Medulla oblongata (tissue), 1 donor: ENCODE measurements at regions not wholly inside any gene's neighbourhood (a gene's known extent, or its start where the extent isn't known, plus 50 kb on each side); places are given as distances from the start of the nearest gene placed in this dataset.

Source experiments
- DNase-seq: peaks from one replicate; pipeline ENCODE4 v3.0.0-alpha.2; 2015; ENCODE audit errors: extremely low spot score

DNA sequence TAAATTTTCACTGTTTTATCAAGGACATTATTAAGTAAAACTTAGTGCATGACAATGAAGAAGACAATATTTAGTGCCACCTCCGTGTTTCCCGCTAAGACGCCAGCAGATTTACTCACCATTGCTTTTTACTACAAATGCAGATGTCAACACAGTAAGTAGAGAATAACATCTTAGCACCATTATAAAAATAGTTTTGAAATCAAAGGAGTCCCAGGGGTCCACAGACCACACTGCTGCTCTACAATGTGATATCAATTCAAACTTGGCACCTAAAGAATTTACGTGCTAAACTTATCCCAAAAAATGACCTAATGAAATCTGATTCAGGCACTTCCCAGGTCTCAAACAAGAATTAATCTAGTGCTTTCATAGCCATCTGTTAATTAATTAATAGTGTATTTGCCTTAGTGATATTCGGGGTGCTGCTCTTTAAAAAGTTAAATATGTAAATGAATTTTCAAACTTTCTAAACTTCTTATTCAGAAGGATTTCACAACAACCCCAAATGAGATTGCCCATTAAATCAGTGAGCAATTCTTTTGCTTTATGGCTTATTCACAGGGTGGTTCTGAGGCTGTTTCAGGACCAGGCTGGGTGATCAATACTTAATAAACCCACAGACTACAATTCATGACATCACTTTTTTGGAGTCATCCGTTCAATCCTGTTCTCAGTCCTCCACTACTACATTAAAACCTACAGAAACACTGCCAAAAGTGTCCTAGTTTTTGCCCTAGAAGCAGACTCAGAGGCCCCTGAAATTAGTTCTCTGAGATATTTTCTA, 161.3 kb upstream of the LMNTD1 start:
- DNase-seq = no peak

DNA sequence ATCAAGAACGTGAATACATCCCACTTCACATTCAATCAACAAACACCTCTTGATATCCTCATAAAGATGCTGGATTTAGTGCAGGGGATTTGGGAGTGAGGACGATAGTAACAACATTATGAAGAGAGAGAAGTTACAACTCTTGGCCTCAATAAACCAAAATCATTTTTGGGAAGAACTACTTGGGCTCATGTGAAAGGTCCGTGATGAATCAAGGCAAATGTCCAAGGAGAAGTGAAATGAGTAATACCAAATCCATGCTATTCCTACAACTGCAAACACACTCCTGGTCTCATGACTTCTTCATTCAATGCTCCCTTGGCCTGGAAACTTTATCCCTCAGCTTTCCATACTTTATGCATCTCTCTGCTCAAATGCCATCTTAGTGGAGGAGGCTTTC, 162.0 kb upstream of the LMNTD1 start:
- DNase-seq = no peak

DNA sequence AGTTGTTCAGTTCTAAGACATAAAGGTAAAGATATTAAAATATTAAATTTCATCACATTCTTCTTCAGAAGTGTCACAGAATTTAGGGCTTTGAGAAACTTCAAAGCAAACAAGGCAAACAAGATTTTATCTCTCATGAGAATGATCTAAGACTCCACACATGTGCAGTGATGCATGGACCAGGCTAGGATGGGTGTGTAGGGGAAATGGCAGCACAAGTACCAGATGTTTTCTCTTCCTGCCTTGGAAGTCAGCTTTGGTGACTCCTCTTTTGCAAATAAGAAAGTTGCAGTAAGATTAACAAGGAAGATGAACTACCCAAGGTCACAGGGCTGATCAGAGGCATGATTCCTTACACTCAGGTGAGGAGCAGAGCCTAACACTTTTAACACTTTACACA, 163.8 kb upstream of the LMNTD1 start:
- DNase-seq = no peak

GRCh38 chr12:25717552-25717951, 164.5 kb upstream of the LMNTD1 start:
- no peak for DNase-seq

GRCh38 chr12:25718081-25718731, 165.1 kb upstream of the LMNTD1 start:
- DNase-seq = no peak

GRCh38 chr12:25719505-25719904, 166.4 kb upstream of the LMNTD1 start:
- DNase-seq = no peak

- DNase-seq = peak; percentile 38
Observed at GRCh38 chr12:25723336-25723735, 170.3 kb upstream of the LMNTD1 start.

- peak; percentile 36 for DNase-seq
Observed at GRCh38 chr12:25723921-25724491, 170.9 kb upstream of the LMNTD1 start.

GRCh38 chr12:25725470-25725869, 172.4 kb upstream of the LMNTD1 start:
- DNase-seq = no peak

DNA sequence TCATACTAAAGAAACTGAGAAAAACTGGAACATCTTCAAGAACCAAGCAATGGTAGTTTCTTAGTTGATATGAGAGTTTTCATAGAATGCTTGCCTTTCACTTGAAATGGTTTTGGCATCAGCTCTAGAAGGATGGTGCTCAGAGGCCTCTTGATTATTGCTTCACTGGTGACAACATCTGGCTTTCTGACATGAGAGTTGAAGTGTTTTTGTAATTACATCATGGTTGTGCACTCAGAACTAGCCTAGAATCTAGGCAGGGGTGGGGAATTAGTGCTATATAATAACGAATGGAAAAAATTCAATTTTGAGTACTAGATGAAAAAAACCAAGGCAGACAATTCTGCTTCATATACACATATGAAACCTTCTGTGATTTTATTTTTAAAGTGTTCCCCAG, 172.8 kb upstream of the LMNTD1 start:
- no peak for DNase-seq

GRCh38 chr12:25728056-25728595, 175.0 kb upstream of the LMNTD1 start:
- DNase-seq = no peak

DNA sequence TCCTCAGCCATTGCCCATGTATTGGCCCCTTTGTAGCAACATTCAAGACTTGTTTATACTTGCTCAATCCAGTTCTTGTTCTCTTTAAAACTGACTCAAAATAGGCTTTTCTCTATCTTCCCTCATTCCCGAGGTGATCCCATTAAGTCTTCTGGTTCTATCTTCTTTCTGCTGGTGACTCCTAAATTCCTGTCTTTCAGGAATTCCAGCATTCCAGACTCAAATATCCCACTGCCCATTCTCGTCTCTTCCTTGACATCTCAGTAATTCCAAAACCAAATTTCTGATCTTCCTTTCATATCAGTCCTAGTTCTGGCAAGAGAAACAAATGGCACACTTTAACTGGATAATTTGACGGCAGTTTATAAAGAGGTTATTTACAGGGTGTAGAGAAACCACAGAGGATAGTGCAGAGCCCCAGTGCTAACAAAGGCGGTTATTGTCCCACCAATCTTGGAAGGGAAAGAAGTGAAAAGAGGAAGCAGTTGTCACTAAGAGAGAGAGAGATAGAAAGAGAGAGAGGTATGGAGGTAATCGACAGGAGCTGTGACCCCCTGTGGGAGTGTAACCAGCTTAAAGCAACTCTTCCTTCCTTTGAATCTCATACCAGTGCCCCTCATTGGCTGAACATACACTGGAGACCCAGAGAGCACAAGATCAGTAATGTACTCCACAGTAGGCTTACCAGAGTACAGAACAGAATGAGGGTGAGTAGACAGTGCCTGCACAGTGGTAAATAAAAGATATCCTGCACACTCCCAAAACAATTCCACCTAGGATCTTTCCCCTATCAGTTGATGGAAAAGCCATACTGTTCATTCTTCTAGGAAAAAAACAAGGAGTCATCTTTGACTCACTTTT, 177.6 kb upstream of the LMNTD1 start:
- peak; percentile 37 for DNase-seq

GRCh38 chr12:25733541-25733940, 180.5 kb upstream of the LMNTD1 start:
- DNase-seq = no peak

- no peak for DNase-seq
Observed at GRCh38 chr12:25734529-25735180, 181.6 kb upstream of the LMNTD1 start.

DNA sequence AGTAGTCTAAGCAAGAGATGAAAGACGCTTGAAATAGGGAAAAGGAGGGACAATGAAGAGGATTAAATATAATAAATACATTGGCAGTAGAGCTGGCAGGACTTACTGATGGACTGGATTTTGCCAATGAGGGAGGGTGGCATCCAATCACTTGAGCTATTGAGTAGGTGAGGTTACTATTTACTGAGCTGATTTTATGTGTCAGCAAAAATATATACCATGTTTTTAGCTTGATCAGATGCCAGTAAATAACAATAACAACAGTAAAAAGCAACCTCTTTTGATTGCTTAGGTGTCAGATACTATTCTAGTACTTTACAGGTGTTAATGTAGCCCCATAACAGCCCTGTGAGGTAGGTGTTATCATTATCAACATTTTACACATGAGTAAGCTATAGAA, 187.5 kb upstream of the LMNTD1 start:
- DNase-seq = no peak

- DNase-seq = no peak
Observed at GRCh38 chr12:25741917-25742316, 188.8 kb upstream of the LMNTD1 start.

DNA sequence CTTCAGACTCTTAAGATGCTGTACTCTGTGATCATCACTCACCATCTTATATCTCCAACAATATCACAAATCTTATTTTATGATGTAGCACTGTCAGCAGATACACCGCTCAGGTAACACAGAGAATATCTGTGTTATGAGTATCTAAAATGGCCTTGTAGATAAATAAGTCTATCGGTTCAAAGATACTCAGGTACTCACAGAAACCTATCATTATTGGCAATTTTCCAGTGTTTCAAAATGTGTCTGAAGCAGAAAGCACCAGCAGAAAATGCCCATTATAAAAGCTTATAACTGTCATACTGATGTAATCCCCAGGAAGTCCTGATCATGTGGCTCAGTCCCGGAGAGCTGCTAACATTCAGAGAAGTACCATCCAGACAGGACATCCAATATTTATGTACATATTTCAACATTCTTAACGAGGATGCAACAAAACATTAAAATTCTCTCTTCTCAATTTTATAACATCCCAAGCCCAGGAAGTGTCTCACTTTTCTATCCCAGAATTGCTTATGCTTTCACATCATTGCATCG, 190.7 kb upstream of the LMNTD1 start:
- no peak for DNase-seq

GRCh38 chr12:25744313-25744712, 191.2 kb upstream of the LMNTD1 start:
- DNase-seq = no peak

DNA sequence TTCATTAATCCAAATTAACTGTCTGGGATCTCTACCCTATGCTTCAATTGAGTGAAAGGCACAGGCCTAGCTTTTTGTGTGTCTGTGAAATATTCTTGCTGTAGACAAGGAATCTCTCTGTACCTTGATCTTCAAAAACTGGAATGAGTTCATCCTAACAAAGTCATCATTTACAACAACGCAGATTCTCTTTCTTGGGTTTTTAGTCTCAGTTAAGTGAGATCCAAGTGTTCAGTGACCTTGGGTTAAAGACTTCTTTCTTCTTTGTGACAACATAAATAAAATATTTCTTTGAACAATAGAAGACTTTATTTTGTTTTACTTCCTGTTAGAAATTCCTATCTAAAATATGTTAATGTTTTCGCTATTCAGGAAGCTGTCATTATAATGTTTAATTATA, 192.2 kb upstream of the LMNTD1 start:
- no peak for DNase-seq

DNA sequence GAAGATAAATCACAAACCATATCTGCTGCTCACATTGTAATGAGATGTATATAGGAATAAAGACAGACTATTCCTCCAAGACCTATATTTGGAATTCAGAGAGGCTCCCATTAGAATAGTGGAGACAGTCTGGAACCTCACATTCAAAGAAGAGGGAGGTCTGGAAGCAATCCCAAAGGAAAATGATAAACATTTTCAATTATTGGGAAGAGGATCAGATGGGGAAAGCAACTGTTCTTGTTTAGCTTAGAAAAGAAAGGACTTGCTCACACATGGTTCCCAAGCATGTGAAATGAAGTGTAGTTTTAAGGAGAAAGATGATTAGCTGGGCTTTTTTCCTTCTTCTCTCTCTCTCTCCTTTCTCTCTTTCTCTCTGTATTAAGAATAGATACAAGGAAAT, 193.0 kb upstream of the LMNTD1 start:
- DNase-seq = no peak

DNA sequence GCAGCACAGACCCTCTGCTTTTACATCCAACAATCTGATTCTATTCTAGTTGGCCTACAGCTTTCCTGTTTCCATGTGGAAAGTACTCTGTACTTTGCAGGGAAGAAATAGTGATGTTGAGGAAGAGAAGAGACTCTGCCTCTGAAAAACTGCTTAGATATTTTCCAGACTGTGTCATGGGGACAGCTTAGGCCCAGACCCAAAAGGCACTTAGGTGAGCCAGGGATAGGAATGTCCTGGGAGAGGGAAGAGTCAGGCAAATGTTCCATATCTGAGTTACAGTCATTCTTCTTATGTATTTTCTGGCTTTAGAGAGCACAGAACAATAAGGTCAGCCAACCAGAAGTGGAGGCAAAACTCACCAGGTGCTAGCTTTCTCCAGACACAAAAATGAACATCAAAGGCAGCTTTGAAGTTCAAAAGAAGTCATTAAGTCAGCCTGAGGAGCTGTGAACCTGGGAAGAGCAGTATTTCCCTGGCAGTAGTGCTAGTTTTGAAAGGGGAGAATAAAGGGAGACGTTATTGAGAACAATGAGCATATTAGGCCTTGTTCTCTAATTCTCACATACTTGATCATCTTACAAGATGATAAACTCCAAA, 199.7 kb upstream of the LMNTD1 start:
- DNase-seq = no peak
